ENCODE measurements at regions not wholly inside any gene's neighbourhood (a gene's known extent, or its start where the extent isn't known, plus 50 kb on each side); places are given as distances from the start of the nearest gene placed in this dataset.
"Not testable (repeated sequence)": the region's sequence is repeated elsewhere in the genome, so short reads cannot be mapped to it uniquely, and the experiment has no call there.

- H3K27ac ChIP-seq = no peak overlapping the region
- H3K27me3 ChIP-seq = no peaks in the 10 kb centered on the region
- no peak for DNase-seq
- no peaks in the 10 kb centered on the region for H3K36me3 ChIP-seq
- no peaks in the 10 kb centered on the region for H3K9me3 ChIP-seq
- intact Hi-C loops (cut with DNase I) = no loop called here
- TF ChIP-seq POLR2A (IDR thresholded peaks at IDR 0.05) = no peak
- TF ChIP-seq EP300 (IDR thresholded peaks at IDR 0.05) = no peak
- TF ChIP-seq CTCF (IDR thresholded peaks at IDR 0.05) = no peak
- no peak overlapping the region for H3K4me3 ChIP-seq
- H3K4me1 ChIP-seq (ENCODE audit: insufficient read depth) = no peaks in the 10 kb centered on the region
Measured at GRCh38 chr11:91041626-91042025, 818.8 kb upstream of the CHORDC1 start.

- TF ChIP-seq CTCF (IDR thresholded peaks at IDR 0.05) (no peak), EP300 (IDR thresholded peaks at IDR 0.05) (no peak), POLR2A (IDR thresholded peaks at IDR 0.05) (no peak)
- 27 to 33% (median 32%) methylated on average over 2 of the region's 2 CpGs for WGBS, 3 donors
- no peaks in the 10 kb centered on the region for H3K27me3 ChIP-seq
- intact Hi-C loops (cut with DNase I) = no loop called here
- no peak overlapping the region for H3K27ac ChIP-seq
- no peaks in the 10 kb centered on the region for H3K9me3 ChIP-seq
- H3K4me1 ChIP-seq (ENCODE audit: insufficient read depth) = no peaks in the 10 kb centered on the region
- no peak overlapping the region for H3K4me3 ChIP-seq
- no peak for DNase-seq
- no peaks in the 10 kb centered on the region for H3K36me3 ChIP-seq
Measured at GRCh38 chr11:91023731-91024130, 800.9 kb upstream of the CHORDC1 start.

- no peak for TF ChIP-seq POLR2A (IDR thresholded peaks at IDR 0.05)
- no peak for TF ChIP-seq EP300 (IDR thresholded peaks at IDR 0.05)
- no peak for TF ChIP-seq CTCF (IDR thresholded peaks at IDR 0.05)
- DNase-seq = no peak
- no peaks in the 10 kb centered on the region for H3K4me1 ChIP-seq (ENCODE audit: insufficient read depth)
- H3K9me3 ChIP-seq = no peaks in the 10 kb centered on the region
- no peaks in the 10 kb centered on the region for H3K27me3 ChIP-seq
- H3K4me3 ChIP-seq = no peak overlapping the region
- H3K36me3 ChIP-seq = no peaks in the 10 kb centered on the region
- WGBS, 3 donors = 89 to 91% (median 91%) methylated on average over 2 of the region's 2 CpGs
- H3K27ac ChIP-seq = no peak overlapping the region
- intact Hi-C loops (cut with DNase I) = no loop called here
Measured at GRCh38 chr11:91011503-91011902, 788.7 kb upstream of the CHORDC1 start.

- Histone ChIP-seq H3K27me3 (no peaks in the 10 kb centered on the region), H3K4me3 (no peak overlapping the region), H3K4me1 (ENCODE audit: insufficient read depth) (no peaks in the 10 kb centered on the region), H3K36me3 (no peaks in the 10 kb centered on the region), H3K27ac (no peak overlapping the region), H3K9me3 (no peaks in the 10 kb centered on the region)
- no peak for DNase-seq
- WGBS, 3 donors = 46 to 56% (median 53%) methylated on average over 1 of the region's 1 CpG
- TF ChIP-seq POLR2A (IDR thresholded peaks at IDR 0.05) = no peak
- TF ChIP-seq EP300 (IDR thresholded peaks at IDR 0.05) = no peak
- TF ChIP-seq CTCF (IDR thresholded peaks at IDR 0.05) = no peak
- intact Hi-C loops (cut with DNase I) = no loop called here
Measured at GRCh38 chr11:91005458-91005857, 782.6 kb upstream of the CHORDC1 start.

- intact Hi-C loops (cut with DNase I) = no loop called here
- TF ChIP-seq CTCF (IDR thresholded peaks at IDR 0.05) (no peak), EP300 (IDR thresholded peaks at IDR 0.05) (no peak), POLR2A (IDR thresholded peaks at IDR 0.05) (no peak)
- Histone ChIP-seq H3K27me3 (no peaks in the 10 kb centered on the region), H3K27ac (no peak overlapping the region), H3K9me3 (no peaks in the 10 kb centered on the region), H3K4me1 (ENCODE audit: insufficient read depth) (no peaks in the 10 kb centered on the region), H3K4me3 (no peak overlapping the region), H3K36me3 (no peaks in the 10 kb centered on the region)
- no peak for DNase-seq
- 50 to 61% (median 50%) methylated on average over 3 of the region's 3 CpGs for WGBS, 3 donors
Measured at GRCh38 chr11:90997241-90997640, 774.4 kb upstream of the CHORDC1 start.

- not testable (repeated sequence) for H3K4me3 ChIP-seq; DNase-seq; H3K36me3 ChIP-seq; H3K9me3 ChIP-seq; H3K27ac ChIP-seq; H3K4me1 ChIP-seq (ENCODE audit: insufficient read depth); H3K27me3 ChIP-seq
- WGBS, 3 donors = 84 to 88% (median 86%) methylated on average over 18 to 22 of the region's 22 CpGs
- intact Hi-C loops (cut with DNase I) = loop anchor here in 1 of 4 donors (5.0 kb wide), 1 partner anchor 420 kb away; no protein-coding TSS in a partner anchor
Measured at GRCh38 chr11:90972159-90972558, 749.3 kb upstream of the CHORDC1 start.

Measured in ovary (tissue), 7 donors.